OCI-LY1 (cell line): ENCODE measurements at regions not wholly inside any gene's neighbourhood (a gene's known extent, or its start where the extent isn't known, plus 50 kb on each side); places are given as distances from the start of the nearest gene placed in this dataset.

Experiments used
- H2AFZ ChIP-seq: fragments of 200-600 bp; sonication (generic), shearing (Covaris generic); 2 replicates; pipeline ENCODE4 v1.6.0; 2014; ENCODE audit warnings: antibody characterized with exemption, mild to moderate bottlenecking, low read length
- H3F3A ChIP-seq: fragments of 200-600 bp; sonication (generic), shearing (Covaris generic); 2 replicates; pipeline ENCODE4 v1.6.0; 2014; ENCODE audit warnings: mild to moderate bottlenecking, antibody characterized with exemption, low read length, moderate library complexity; ENCODE audit not compliant: insufficient read depth
- H3K27ac ChIP-seq: fragments of 200-600 bp; sonication (generic); 2 replicates; pipeline ENCODE4 v1.5.1; 2014; ENCODE audit warnings: low read length, mixed run types, mild to moderate bottlenecking, low read depth; ENCODE audit not compliant: poor library complexity, severe bottlenecking
- H3K27me3 ChIP-seq: fragments of 200-600 bp; sonication (generic); 2 replicates; pipeline ENCODE4 v1.6.0; 2014; ENCODE audit warnings: antibody characterized with exemption, mild to moderate bottlenecking, low read length, moderate library complexity; ENCODE audit not compliant: insufficient read depth
- H3K36me3 ChIP-seq: fragments of 200-600 bp; sonication (generic); 2 replicates; pipeline ENCODE4 v1.6.1; 2014; ENCODE audit warnings: mild to moderate bottlenecking, antibody characterized with exemption, low read length, moderate library complexity, mixed read lengths; ENCODE audit not compliant: insufficient read depth
- H3K4me1 ChIP-seq: fragments of 200-600 bp; sonication (generic); 2 replicates; pipeline ENCODE4 v1.5.1; 2014; ENCODE audit warnings: mild to moderate bottlenecking, low read length, moderate library complexity; ENCODE audit not compliant: insufficient read depth, severe bottlenecking
- H3K4me2 ChIP-seq: fragments of 200-600 bp; sonication (generic), shearing (Covaris generic); 2 replicates; pipeline ENCODE4 v1.6.1; 2014; ENCODE audit warnings: low read length
- H3K4me3 ChIP-seq: fragments of 200-600 bp; sonication (generic); 2 replicates; pipeline ENCODE4 v1.5.1; 2014; ENCODE audit warnings: low read length, low read depth, mild to moderate bottlenecking, mixed read lengths; ENCODE audit not compliant: poor library complexity, severe bottlenecking
- H3K79me2 ChIP-seq: fragments of 200-600 bp; shearing (Covaris generic); 2 replicates; pipeline ENCODE4 v1.6.1; 2016; ENCODE audit warnings: mixed run types, low read length, mixed read lengths; ENCODE audit not compliant: insufficient read depth
- H3K9ac ChIP-seq: fragments of 200-600 bp; sonication (generic), shearing (Covaris generic); 2 replicates; pipeline ENCODE4 v1.6.1; 2014; ENCODE audit warnings: mild to moderate bottlenecking, low read length, mixed read lengths
- H3K9me2 ChIP-seq: fragments of 200-600 bp; sonication (generic), shearing (Covaris generic); 2 replicates; pipeline ENCODE4 v1.6.1; 2014; ENCODE audit warnings: low read depth, mild to moderate bottlenecking, low read length, mixed read lengths
- H3K9me3 ChIP-seq: fragments of 200-600 bp; shearing (Covaris generic); 2 replicates; pipeline ENCODE4 v1.6.1; 2014; ENCODE audit warnings: low read length, mixed read lengths
- H4K20me1 ChIP-seq: fragments of 200-600 bp; sonication (generic), shearing (Covaris generic); 2 replicates; pipeline ENCODE4 v1.6.0; 2016; ENCODE audit warnings: mild to moderate bottlenecking, low read length; ENCODE audit not compliant: insufficient read depth
- CTCF ChIP-seq: fragments of 200-600 bp; sonication (generic), shearing (Covaris generic); IDR thresholded peaks from 2 replicates; pipeline ENCODE4 v1.5.1; 2017; ENCODE audit warnings: mild to moderate bottlenecking, antibody characterized with exemption, low read length, moderate library complexity, mixed read lengths
- EZH2 ChIP-seq: fragments of 200-600 bp; sonication (generic), shearing (Covaris generic); IDR thresholded peaks from 2 replicates; pipeline ENCODE4 v1.8.0; 2017; ENCODE audit warnings: borderline replicate concordance, mixed run types, mild to moderate bottlenecking, antibody characterized with exemption, low read length, moderate library complexity, mixed read lengths

DNA sequence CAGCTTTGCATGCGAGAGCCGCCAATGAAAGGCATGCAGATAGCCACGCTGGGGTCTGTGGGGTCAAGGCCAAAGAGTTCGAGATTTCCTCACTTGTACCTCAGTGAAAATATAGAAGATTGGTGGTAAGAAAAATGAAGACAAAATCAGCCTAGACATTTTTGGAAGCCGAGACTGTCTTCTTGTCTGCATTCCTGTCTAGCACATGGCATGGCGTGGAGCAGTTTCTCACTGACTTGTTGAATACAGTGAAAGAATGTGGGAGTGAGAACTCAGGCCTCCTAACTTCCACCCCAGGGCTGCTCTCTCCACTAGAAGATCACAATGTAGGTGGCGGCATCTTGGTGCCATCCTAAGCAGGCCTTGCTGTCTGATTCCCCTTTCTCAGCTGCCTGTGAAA lies 740.8 kb upstream of the HS6ST1 start:
- no peaks in the 10 kb centered on the region for H3K9me2 ChIP-seq
- H2AFZ ChIP-seq = no peak overlapping the region
- no peaks in the 10 kb centered on the region for H3K36me3 ChIP-seq
- H3F3A ChIP-seq = no peaks in the 10 kb centered on the region
- H3K9ac ChIP-seq = no peak overlapping the region
- no peak overlapping the region for H3K4me2 ChIP-seq
- no peaks in the 10 kb centered on the region for H3K27me3 ChIP-seq
- H4K20me1 ChIP-seq = no peaks in the 10 kb centered on the region
- H3K27ac ChIP-seq = no peak overlapping the region
- no peak for TF ChIP-seq EZH2
- H3K4me3 ChIP-seq = no peak overlapping the region
- no peaks in the 10 kb centered on the region for H3K79me2 ChIP-seq
- no peaks in the 10 kb centered on the region for H3K4me1 ChIP-seq
- H3K9me3 ChIP-seq = no peaks in the 10 kb centered on the region

GRCh38 chr2:129061069-129061768 lies 742.6 kb upstream of the HS6ST1 start:
- Histone ChIP-seq H3K27ac (no peak overlapping the region), H3K27me3 (no peaks in the 10 kb centered on the region), H3K4me3 (no peak overlapping the region), H3K9me3 (no peaks in the 10 kb centered on the region), H3K36me3 (no peaks in the 10 kb centered on the region), H3K4me1 (no peaks in the 10 kb centered on the region), H3K9me2 (no peaks in the 10 kb centered on the region), H3K79me2 (no peaks in the 10 kb centered on the region), H3K4me2 (no peak overlapping the region), H3F3A (no peaks in the 10 kb centered on the region), H2AFZ (no peak overlapping the region), H4K20me1 (no peaks in the 10 kb centered on the region), H3K9ac (no peak overlapping the region)
- TF ChIP-seq CTCF (no peak), EZH2 (no peak)

GRCh38 chr2:129061769-129062121 lies 743.1 kb upstream of the HS6ST1 start:
- Histone ChIP-seq H2AFZ (no peak overlapping the region), H3F3A (no peaks in the 10 kb centered on the region), H3K9me2 (no peaks in the 10 kb centered on the region), H3K27ac (no peak overlapping the region), H3K4me1 (no peaks in the 10 kb centered on the region), H3K79me2 (no peaks in the 10 kb centered on the region), H3K9ac (no peak overlapping the region), H3K4me2 (no peak overlapping the region), H3K4me3 (no peak overlapping the region), H3K27me3 (no peaks in the 10 kb centered on the region), H3K36me3 (no peaks in the 10 kb centered on the region), H3K9me3 (no peaks in the 10 kb centered on the region), H4K20me1 (no peaks in the 10 kb centered on the region)
- no peak for TF ChIP-seq CTCF
- no peak for TF ChIP-seq EZH2
